ENCODE measurements at regions not wholly inside any gene's neighbourhood (a gene's known extent, or its start where the extent isn't known, plus 50 kb on each side); places are given as distances from the start of the nearest gene placed in this dataset.

DNA sequence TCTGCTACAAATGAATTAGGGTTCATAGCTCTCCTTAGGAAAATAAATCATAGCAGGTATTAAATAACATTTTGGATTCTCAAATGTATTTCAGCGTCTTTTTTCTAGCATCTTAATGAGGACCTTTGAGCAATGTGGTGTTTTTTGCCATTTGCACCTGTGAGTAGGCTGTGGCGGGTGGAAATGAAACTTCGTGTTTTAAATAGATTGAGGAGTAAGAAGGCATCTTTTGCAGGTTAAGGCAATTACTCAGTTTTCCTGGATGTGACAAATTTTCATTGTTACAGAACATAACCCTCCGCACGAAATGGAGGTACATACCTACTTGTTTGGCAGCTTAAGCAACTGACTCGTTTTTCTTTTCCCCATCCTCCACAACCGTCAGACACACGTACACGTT is 708.9 kb upstream of the NRSN1 start:
- Histone ChIP-seq H3K4me2 (ENCODE audit: low read depth, low read length) (no peak overlapping the region), H3K4me3 (replicated peaks in 1 of 3; ENCODE audit: insufficient read depth in 1 of 3, low read depth in 2 of 3, low read length in 3 of 3) (no peak overlapping the region), H4K20me1 (ENCODE audit: insufficient read depth, low read length) (no peaks in the 10 kb centered on the region), H3K79me2 (ENCODE audit: insufficient read depth, low read length) (no peaks in the 10 kb centered on the region), H3K4me1 (ENCODE audit: insufficient read depth, low read length) (no peaks in the 10 kb centered on the region), H3K9me3 (ENCODE audit: low read length) (peaks cover 17% of the 10 kb centered on the region; the same call in 1 of the 2 replicates), H3K9ac (ENCODE audit: insufficient read depth, low read depth, low read length) (no peak overlapping the region), H3K36me3 (replicated peaks in 1 of 2; ENCODE audit: control insufficient read depth in 1 of 2, insufficient read depth in 2 of 2, low read length in 2 of 2) (no peaks in the 10 kb centered on the region), H2AFZ (ENCODE audit: low read length) (no peak overlapping the region), H3K27ac (ENCODE audit: extremely low read length, insufficient read depth, low read length) (no peak overlapping the region), H3K27me3 (ENCODE audit: control insufficient read depth in 1 of 2, insufficient read depth in 2 of 2, low read length in 2 of 2) (no peaks in the 10 kb centered on the region)
- ChIA-PET CTCF (ENCODE audit: low intra/inter-chr PET ratio, low total read pairs) (no interaction called here), POLR2A (no interaction called here)
- no TSS peak for BruUV-seq (replicated peaks)
- no peak for FAIRE-seq
- intact Hi-C loops (cut with micrococcal nuclease; ENCODE audit: unreplicated experiment) (no loop called here), in situ Hi-C loops (cut with HindIII; ENCODE audit: extremely low pct_ligation_motif_present, low pct_unique_long_range_greater_than_20kb) (no loop called here)
- TF ChIP-seq ZNF513 (CRISPR knock-in tag; conservative IDR thresholded peaks at IDR 0.05) (no peak), NFIB (CRISPR knock-in tag; IDR thresholded peaks at IDR 0.05; ENCODE audit: borderline replicate concordance) (no peak), ZMYM3 (CRISPR knock-in tag; IDR thresholded peaks at IDR 0.05) (no peak), TMF1 (CRISPR knock-in tag; IDR thresholded peaks at IDR 0.05; ENCODE audit: low read depth) (no peak), NAIF1 (CRISPR knock-in tag; IDR thresholded peaks at IDR 0.05; ENCODE audit: borderline replicate concordance) (no peak), SMAD1 (CRISPR knock-in tag; IDR thresholded peaks at IDR 0.05; ENCODE audit: borderline replicate concordance, low read depth) (no peak), GTF2F1 (IDR thresholded peaks at IDR 0.05; ENCODE audit: low read length) (no peak), SIX1 (CRISPR knock-in tag; IDR thresholded peaks at IDR 0.05; ENCODE audit: borderline replicate concordance) (no peak), SMC3 (IDR thresholded peaks at IDR 0.05; ENCODE audit: low read length) (no peak), POLR2AphosphoS5 (IDR thresholded peaks at IDR 0.05; ENCODE audit: low read depth, low read length) (no peak), CHD4 (IDR thresholded peaks at IDR 0.05; ENCODE audit: borderline replicate concordance, low read length) (no peak), ARNT2 (CRISPR knock-in tag; IDR thresholded peaks at IDR 0.05; ENCODE audit: low read depth) (no peak), CBFB (CRISPR knock-in tag; IDR thresholded peaks at IDR 0.05) (no peak), FOXK2 (IDR thresholded peaks at IDR 0.05) (no peak)
- WGBS (ENCODE audit: low lambda C conversion rate) = 27% methylated on average over 9 of the region's 9 CpGs
- no peak for ATAC-seq
- no peak for DNase-seq (ENCODE audit: low spot score)

Measured in HepG2 (cell line).